Stimulated activated memory B cell treated with anti-CD40 and anti-IgM and Interleukin-4, amounts not matched to agents 10 μg/mL and 1 μg/mL and 100 μg/mL, for 72 hours (primary cell): ENCODE measurements at regions not wholly inside any gene's neighbourhood (a gene's known extent, or its start where the extent isn't known, plus 50 kb on each side); places are given as distances from the start of the nearest gene placed in this dataset.

ENCODE experiments used
- ATAC-seq: fragments of 150-1000 bp; cut with Tn5 transposase; 2 replicates; pipeline ENCODE4 v1.10.0; 2021
- H3K27ac Mint-ChIP-seq: one replicate; pipeline ENCODE4 v1.8.0; 2022; ENCODE audit warnings: mild to moderate bottlenecking, mixed read lengths
- H3K27me3 Mint-ChIP-seq: one replicate; pipeline ENCODE4 v1.8.0; 2022; ENCODE audit warnings: mixed read lengths
- H3K36me3 Mint-ChIP-seq: one replicate; pipeline ENCODE4 v1.8.0; 2022; ENCODE audit warnings: mixed read lengths
- H3K4me1 Mint-ChIP-seq: one replicate; pipeline ENCODE4 v1.8.0; 2022; ENCODE audit warnings: mixed read lengths
- H3K4me3 Mint-ChIP-seq: one replicate; pipeline ENCODE4 v1.8.0; 2022; ENCODE audit warnings: mild to moderate bottlenecking, moderate library complexity, mixed read lengths
- H3K9me3 Mint-ChIP-seq: one replicate; pipeline ENCODE4 v1.8.0; 2022; ENCODE audit warnings: mixed read lengths

DNA sequence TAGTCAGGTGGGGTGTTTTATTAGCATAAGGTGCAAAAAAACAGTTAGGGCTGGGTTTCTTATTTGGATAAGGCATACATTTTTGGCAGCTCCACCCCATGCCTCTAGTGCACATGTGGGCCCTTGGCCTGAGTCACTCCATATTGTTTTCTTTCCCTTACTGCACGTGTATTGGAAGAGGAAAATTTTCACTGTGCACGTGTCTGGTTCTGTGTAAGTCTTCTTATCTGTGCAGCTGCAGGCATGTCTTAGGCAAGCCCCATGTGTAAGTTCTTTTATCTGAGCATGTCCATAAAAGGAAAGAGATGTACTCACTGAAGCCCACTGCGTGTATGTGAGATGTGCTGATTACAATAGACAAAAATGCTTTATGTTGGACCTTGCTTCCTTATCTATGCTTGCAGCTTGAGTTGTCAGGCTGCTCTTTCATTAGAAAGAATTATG lies 540.3 kb upstream of the IGFBP3 start:
- no peak for ATAC-seq
- H3K27me3 Mint-ChIP-seq = no peaks in the 10 kb centered on the region
- no peak overlapping the region for H3K4me3 Mint-ChIP-seq
- no peaks in the 10 kb centered on the region for H3K36me3 Mint-ChIP-seq
- H3K9me3 Mint-ChIP-seq = peaks cover 12% of the 10 kb centered on the region
- H3K27ac Mint-ChIP-seq = no peak overlapping the region
- no peaks in the 10 kb centered on the region for H3K4me1 Mint-ChIP-seq

DNA sequence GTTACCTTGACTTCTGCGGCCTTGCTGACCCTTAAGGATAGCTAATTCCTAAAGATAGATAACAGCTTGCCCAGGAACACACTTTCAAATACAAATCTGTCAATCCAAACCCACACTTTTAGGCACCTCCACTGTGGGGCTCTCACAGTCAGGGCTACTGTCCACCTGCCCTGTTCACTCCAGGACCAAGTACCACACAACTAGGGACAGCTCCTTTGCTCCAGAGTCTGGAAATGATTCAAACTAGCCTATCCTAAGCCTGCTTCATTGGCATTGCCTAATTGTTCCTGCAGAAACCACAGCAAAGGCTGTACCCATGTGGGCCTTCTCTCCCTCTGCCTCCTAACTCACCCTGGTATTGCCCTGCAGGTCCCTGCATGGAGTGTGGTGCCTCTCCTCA lies 538.9 kb upstream of the IGFBP3 start:
- ATAC-seq = no peak
- no peaks in the 10 kb centered on the region for H3K36me3 Mint-ChIP-seq
- no peak overlapping the region for H3K27ac Mint-ChIP-seq
- no peaks in the 10 kb centered on the region for H3K27me3 Mint-ChIP-seq
- no peaks in the 10 kb centered on the region for H3K4me1 Mint-ChIP-seq
- peaks cover 11% of the 10 kb centered on the region for H3K9me3 Mint-ChIP-seq
- no peak overlapping the region for H3K4me3 Mint-ChIP-seq

DNA sequence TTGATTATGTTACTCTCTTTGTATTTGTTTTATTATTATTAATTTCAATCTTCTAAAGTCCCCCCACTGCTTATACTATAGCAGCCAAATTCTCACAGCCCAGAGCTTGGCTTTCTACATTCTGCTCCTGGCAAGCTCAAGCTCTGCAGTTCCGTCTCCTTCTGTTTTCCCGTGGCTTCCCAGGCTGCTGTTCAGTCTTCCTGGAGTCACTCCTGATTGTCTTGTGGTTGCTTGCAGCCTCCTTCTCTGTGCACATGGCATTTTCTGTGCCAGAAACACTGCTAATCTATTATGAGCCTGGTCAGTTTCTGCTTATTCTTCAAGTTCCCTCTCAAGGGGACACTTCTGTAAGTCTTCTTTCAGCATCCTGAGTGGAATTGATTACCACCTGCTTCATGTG lies 533.7 kb upstream of the IGFBP3 start:
- ATAC-seq = no peak
- Mint-ChIP-seq H3K4me3 (no peak overlapping the region), H3K27me3 (no peaks in the 10 kb centered on the region), H3K27ac (no peak overlapping the region), H3K9me3 (peaks cover 8% of the 10 kb centered on the region), H3K36me3 (no peaks in the 10 kb centered on the region), H3K4me1 (no peaks in the 10 kb centered on the region)

DNA sequence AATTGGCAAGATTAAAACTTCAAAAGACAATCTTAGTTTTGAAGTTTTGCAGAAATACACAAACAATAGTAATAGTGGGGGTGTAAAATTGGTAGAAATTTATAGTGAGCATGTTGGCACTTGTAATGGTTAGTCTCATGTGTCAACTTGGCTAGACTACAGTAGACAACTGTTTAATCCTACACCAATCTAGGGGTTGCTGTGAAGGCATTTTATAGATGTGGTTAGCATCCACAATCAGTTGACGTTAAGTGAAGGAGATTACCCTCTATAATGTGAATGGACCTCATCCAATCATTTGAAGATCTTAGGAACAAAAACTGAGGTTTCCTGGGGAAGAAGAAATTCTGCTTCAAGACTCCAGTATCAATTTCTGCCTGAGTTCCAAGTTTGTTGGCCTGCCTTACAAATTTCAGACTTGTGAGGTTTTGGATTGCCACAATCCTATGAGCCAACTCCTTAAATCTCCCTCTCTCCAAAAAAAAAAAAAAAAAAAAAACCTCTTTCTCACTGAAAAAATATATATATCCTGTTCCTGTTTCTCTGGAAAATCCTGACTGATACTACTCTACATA lies 531.6 kb upstream of the IGFBP3 start:
- Mint-ChIP-seq H3K9me3 (peaks cover 10% of the 10 kb centered on the region), H3K4me1 (no peaks in the 10 kb centered on the region), H3K36me3 (no peaks in the 10 kb centered on the region), H3K27me3 (no peaks in the 10 kb centered on the region), H3K4me3 (no peak overlapping the region), H3K27ac (no peak overlapping the region)
- ATAC-seq = no peak

DNA sequence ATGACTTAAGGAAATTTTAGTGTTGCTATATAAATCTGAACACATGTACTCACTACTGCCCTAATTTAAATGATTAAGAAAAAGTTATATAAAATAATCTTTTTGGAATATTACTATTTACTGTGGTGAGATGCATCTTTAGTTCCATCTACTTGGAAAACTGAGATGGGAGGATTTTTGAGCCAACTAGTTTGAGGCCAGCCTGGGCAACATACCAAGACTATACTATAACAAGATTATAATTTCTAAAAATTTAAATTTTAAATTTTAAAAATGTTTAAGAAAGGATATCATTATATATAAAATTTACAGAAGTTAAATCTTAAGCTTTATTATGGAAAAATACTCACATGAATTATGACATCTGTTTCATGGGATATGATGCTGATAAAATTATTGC lies 530.8 kb upstream of the IGFBP3 start:
- H3K27me3 Mint-ChIP-seq = no peaks in the 10 kb centered on the region

DNA sequence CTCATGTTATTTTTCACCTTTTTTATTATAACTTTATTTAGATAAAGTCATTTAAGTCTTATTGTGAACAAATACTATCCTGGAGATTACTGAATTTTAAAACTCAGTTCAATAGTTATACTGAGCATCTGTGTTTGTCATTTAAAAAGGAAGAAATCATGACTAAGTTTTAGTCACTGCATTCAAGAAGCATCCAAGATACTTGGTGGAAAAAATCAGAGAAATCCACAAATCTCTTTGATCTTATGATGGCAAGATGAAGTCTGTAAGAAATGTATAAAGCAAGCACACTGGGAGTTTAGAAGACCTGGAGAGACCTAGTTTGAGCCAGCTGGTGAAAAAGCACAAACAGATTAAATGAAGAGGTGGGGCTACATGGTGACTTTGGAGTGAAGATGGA lies 529.8 kb upstream of the IGFBP3 start:
- Mint-ChIP-seq H3K4me1 (no peaks in the 10 kb centered on the region), H3K27me3 (no peaks in the 10 kb centered on the region), H3K4me3 (no peak overlapping the region), H3K27ac (no peak overlapping the region), H3K36me3 (no peaks in the 10 kb centered on the region), H3K9me3 (peaks cover 13% of the 10 kb centered on the region)
- ATAC-seq = no peak

More for the DNA sequence above, 530.8 kb upstream of the IGFBP3 start:
- H3K36me3 Mint-ChIP-seq = no peaks in the 10 kb centered on the region
- ATAC-seq = no peak
- peaks cover 10% of the 10 kb centered on the region for H3K9me3 Mint-ChIP-seq
- H3K27ac Mint-ChIP-seq = no peak overlapping the region
- no peak overlapping the region for H3K4me3 Mint-ChIP-seq
- no peaks in the 10 kb centered on the region for H3K4me1 Mint-ChIP-seq

DNA sequence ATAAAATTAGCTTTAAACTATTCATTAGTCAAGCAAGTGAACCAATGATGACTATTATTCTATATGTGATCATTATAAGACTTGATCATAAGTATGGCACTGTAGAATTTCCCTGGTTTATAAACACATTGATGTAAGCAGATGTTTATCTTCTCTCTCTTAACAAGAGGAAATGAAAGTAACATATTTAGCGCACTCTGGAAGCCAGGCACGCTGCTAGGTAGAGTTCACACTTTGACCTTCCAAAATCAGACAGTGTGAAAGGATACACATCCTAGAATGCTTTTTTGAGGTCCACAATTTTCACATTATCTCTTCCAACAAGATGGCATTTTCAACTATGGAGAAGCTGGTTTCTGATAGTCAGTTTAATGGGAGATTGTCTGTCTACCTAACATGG lies 529.4 kb upstream of the IGFBP3 start:
- Mint-ChIP-seq H3K4me3 (no peak overlapping the region), H3K27me3 (no peaks in the 10 kb centered on the region), H3K36me3 (no peaks in the 10 kb centered on the region), H3K9me3 (peaks cover 16% of the 10 kb centered on the region), H3K27ac (no peak overlapping the region), H3K4me1 (no peaks in the 10 kb centered on the region)
- no peak for ATAC-seq

DNA sequence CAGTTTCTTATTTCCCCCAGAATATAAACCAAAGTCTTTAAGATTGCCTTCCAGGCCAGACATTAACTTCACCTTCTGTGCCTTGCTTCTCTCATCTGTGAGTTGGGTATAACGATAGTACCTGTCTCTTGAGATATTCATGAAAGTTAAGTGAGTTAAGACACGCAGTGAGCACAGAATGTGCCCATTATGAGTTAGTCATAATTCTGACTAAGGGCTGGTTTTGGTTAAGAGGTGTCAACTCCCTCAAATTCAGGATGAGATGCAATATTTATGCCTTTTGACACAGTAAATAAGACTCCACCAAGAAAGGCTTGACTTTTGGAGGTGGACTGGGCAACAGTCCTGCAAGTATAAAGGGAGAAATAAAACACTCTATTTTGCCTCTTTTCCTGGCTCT lies 528.7 kb upstream of the IGFBP3 start:
- Mint-ChIP-seq H3K36me3 (no peaks in the 10 kb centered on the region), H3K4me1 (no peaks in the 10 kb centered on the region), H3K4me3 (no peak overlapping the region), H3K9me3 (peaks cover 15% of the 10 kb centered on the region), H3K27me3 (no peaks in the 10 kb centered on the region), H3K27ac (no peak overlapping the region)
- no peak for ATAC-seq

DNA sequence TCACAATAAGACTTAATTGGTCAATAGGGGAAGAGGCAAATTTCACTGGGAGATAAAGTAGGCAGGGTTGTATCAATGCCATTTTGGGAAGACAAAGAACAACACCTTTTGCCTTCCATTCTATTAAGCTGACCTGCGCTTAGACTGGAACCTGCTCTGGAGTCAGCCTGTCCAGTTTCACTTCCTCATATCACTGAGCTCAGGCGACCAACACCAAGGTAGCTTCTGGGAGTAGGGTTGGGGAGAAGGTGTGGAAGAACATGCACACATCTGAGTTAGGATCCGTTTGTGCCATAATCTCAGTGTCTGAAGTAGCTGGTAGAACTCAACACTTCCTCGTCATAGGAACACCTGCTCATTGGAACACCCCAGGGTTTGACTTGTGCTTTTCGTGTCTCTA lies 527.4 kb upstream of the IGFBP3 start:
- no peak overlapping the region for H3K4me3 Mint-ChIP-seq
- H3K27ac Mint-ChIP-seq = no peak overlapping the region
- H3K27me3 Mint-ChIP-seq = no peaks in the 10 kb centered on the region
- no peak for ATAC-seq
- peaks cover 17% of the 10 kb centered on the region for H3K9me3 Mint-ChIP-seq
- no peaks in the 10 kb centered on the region for H3K4me1 Mint-ChIP-seq
- no peaks in the 10 kb centered on the region for H3K36me3 Mint-ChIP-seq

DNA sequence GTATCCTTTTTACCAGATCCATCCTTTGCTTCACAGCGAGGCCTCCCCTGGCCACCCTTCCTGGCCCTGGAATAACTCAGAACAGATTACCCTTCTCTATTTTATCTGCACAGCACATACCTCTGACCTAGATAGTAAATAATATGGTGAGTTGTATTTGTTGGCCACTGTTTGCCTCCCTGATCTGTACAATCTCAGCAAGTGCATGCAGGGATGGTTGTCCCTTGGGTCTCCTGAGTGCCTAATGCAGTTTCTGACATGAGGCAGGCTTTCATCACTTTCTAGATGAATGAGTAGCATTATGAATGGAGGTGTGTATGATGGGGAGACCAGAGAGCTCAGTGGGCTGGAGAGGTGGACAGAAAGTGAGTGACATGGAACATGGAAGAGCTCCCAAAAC lies 525.1 kb upstream of the IGFBP3 start:
- Mint-ChIP-seq H3K27ac (no peak overlapping the region), H3K27me3 (no peaks in the 10 kb centered on the region), H3K9me3 (peaks cover 21% of the 10 kb centered on the region), H3K4me1 (no peaks in the 10 kb centered on the region), H3K36me3 (no peaks in the 10 kb centered on the region), H3K4me3 (no peak overlapping the region)
- ATAC-seq = no peak

DNA sequence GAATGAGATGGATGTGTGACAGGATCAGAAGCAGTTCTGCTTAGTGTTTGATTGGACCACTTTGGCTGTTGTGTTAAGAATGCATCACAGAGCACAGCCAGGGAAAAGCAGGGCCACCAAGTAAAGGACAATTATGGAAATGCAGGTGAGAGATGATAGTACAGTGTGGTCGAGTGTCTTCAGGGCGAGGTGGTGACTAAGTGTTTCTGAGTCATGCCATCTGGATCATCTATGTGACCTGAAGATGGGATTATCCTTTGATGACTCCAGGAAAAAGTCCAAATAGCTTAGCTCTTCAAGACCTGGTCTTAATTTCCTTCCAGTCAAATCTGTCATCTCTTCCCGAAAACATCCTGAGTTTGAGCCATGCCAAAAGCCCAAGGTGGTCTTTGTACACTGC lies 523.2 kb upstream of the IGFBP3 start:
- Mint-ChIP-seq H3K36me3 (no peaks in the 10 kb centered on the region), H3K27me3 (no peaks in the 10 kb centered on the region), H3K4me1 (no peaks in the 10 kb centered on the region), H3K27ac (no peak overlapping the region), H3K4me3 (no peak overlapping the region), H3K9me3 (peaks cover 18% of the 10 kb centered on the region)
- no peak for ATAC-seq

DNA sequence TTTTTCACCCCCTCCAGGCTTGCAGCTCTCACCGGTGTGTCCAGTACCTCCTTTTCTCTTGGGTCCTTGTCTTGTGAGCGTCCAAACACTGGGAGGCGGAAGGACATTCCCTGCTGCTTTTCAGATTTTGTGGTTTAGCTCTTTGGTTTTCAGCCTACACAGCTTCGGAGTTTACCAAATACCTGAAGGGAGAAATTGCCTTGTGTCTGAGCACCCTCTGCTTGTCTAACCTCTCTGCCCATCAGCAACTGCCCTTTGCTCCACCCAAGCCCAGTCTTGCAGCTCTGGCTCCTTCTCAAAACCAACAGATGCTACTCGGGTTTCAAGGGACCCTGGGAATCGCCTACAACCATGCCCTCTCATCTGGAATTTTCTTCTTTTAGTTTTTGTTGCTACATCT lies 519.1 kb upstream of the IGFBP3 start:
- no peaks in the 10 kb centered on the region for H3K4me1 Mint-ChIP-seq
- H3K4me3 Mint-ChIP-seq = no peak overlapping the region
- no peak for ATAC-seq
- peaks cover 17% of the 10 kb centered on the region for H3K9me3 Mint-ChIP-seq
- no peaks in the 10 kb centered on the region for H3K36me3 Mint-ChIP-seq
- H3K27me3 Mint-ChIP-seq = no peaks in the 10 kb centered on the region
- H3K27ac Mint-ChIP-seq = no peak overlapping the region

DNA sequence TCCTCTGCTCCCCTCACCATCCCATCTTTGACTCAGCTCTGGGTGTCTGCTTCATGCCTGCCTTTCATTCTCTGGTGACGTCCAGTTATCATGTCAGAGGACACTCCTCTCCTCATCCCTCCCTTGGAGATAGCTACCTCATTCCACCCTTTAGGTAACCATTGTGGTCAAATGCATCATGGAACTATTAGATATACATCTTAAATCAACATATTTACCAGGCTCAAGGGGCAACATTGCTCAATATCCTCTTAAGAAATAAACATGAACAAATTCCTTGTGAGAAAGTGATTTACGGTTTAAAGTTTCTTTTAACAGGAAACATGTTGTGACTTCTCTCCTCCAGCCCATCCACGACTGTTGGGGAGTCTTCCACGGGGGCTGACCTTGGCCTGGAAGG lies 511.6 kb upstream of the IGFBP3 start:
- Mint-ChIP-seq H3K27me3 (no peaks in the 10 kb centered on the region), H3K4me1 (no peaks in the 10 kb centered on the region), H3K4me3 (no peak overlapping the region), H3K9me3 (peaks cover 19% of the 10 kb centered on the region), H3K27ac (no peak overlapping the region), H3K36me3 (no peaks in the 10 kb centered on the region)
- ATAC-seq = no peak

DNA sequence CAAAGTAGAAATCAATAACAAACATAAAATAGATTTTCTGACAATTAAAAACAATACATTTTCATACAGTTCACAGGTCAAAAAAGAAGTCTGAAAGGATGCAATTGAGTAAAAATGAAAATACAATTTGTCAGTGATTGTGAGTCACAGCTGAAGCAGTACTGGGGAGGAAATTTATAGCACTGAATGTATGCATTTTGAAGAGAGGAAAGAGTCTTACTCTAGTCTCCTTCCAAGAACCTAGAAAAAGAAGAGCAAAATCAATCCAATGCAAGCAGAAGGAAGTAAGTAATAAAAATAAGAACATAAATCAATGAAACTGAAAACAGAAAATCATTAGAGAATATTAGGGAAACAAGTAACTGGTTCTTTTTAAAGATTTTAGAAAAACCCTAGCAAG lies 507.2 kb upstream of the IGFBP3 start:
- no peaks in the 10 kb centered on the region for H3K36me3 Mint-ChIP-seq
- H3K27me3 Mint-ChIP-seq = no peaks in the 10 kb centered on the region
- ATAC-seq = no peak
- no peak overlapping the region for H3K4me3 Mint-ChIP-seq
- H3K4me1 Mint-ChIP-seq = no peaks in the 10 kb centered on the region
- peaks cover 7% of the 10 kb centered on the region for H3K9me3 Mint-ChIP-seq
- no peak overlapping the region for H3K27ac Mint-ChIP-seq

DNA sequence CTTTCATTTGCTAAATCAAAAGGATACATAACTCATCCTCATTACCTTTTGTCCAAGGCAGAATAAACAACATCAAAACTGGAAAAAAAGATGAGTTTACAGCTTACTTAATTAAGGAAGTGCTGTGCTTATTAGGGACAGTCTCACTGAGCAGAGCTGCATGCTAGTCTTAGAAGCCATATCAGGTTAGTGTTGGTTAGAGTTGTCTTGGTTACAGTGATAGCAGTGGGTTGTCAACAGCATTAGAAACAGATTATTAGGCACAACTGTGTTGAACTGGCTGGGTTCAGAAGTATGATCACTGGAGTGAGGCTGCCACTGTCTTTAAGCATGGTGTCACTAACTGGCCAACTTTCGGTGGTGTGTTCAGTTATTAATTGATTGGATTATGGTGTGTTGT lies 503.9 kb upstream of the IGFBP3 start:
- Mint-ChIP-seq H3K9me3 (peaks cover 2% of the 10 kb centered on the region), H3K4me3 (no peak overlapping the region), H3K36me3 (no peaks in the 10 kb centered on the region), H3K4me1 (no peaks in the 10 kb centered on the region), H3K27ac (no peak overlapping the region), H3K27me3 (no peaks in the 10 kb centered on the region)
- ATAC-seq = no peak

DNA sequence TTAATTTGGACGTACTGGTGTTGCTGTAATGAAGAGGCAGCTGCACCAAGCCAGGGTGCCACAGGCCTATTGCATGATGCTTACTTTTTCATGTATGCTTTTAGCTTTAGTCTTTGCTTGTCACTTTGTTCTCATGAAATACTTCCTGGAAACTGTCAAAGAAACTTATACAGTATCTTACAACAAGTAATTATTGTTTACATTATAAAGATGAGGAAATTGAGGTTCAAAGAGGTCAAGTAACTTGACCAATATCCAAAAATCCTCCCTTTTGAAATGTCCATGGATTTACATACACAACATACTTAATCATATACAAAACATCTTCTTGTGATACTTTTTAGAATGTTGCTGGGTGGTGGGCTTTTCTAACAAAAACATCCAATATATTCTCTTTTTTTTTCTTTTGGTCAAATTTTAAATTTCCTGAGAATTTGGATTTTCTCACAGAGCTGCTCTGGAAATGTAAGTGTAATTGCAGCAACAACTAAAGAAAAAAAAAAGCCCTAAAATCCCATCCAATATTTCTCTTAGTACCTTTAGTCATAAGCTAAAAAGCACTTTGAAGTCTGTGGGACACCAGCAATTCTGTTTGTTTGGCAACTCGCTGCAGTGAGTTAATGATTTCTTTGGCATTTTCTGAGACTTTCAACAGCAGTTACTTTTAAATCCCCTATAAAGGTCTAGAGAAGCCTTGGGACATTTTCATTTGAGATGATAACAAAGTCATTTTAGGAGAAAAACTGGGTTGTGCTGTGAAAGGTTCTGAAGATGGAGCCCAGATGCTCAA lies 500.6 kb upstream of the IGFBP3 start:
- H3K9me3 Mint-ChIP-seq = no peaks in the 10 kb centered on the region
- H3K27ac Mint-ChIP-seq = no peak overlapping the region
- H3K36me3 Mint-ChIP-seq = no peaks in the 10 kb centered on the region
- no peak for ATAC-seq
- no peaks in the 10 kb centered on the region for H3K27me3 Mint-ChIP-seq
- no peak overlapping the region for H3K4me3 Mint-ChIP-seq
- no peaks in the 10 kb centered on the region for H3K4me1 Mint-ChIP-seq
